Ishikawa (cell line): ENCODE measurements at regions not wholly inside any gene's neighbourhood (a gene's known extent, or its start where the extent isn't known, plus 50 kb on each side); places are given as distances from the start of the nearest gene placed in this dataset.

Source experiments
- CEBPB ChIP-seq: IDR thresholded peaks from 2 replicates; pipeline ENCODE4 v1.6.1; 2012
- CREB1 ChIP-seq: IDR thresholded peaks from 2 replicates; pipeline ENCODE4 v1.6.1; 2012; ENCODE audit warnings: low read depth
- EP300 ChIP-seq: IDR thresholded peaks from 2 replicates; pipeline ENCODE4 v1.6.1; 2012; ENCODE audit warnings: borderline replicate concordance
- RAD21 ChIP-seq: IDR thresholded peaks from 2 replicates; pipeline ENCODE4 v1.6.1; 2012; ENCODE audit warnings: low read depth
- TCF12 ChIP-seq: IDR thresholded peaks from 2 replicates; pipeline ENCODE4 v1.6.1; 2012; ENCODE audit warnings: low read depth
- YY1 ChIP-seq: IDR thresholded peaks from 2 replicates; pipeline ENCODE4 v1.6.1; 2012; ENCODE audit warnings: low read depth
- ZBTB7A ChIP-seq: IDR thresholded peaks from 2 replicates; pipeline ENCODE4 v1.6.1; 2012; ENCODE audit warnings: low read depth
- TF ChIP-seq, protein P1 (sequence below): IDR thresholded peaks from 2 replicates; pipeline ENCODE4 v1.6.1; 2012; ENCODE audit warnings: low read depth, mild to moderate bottlenecking
- TF ChIP-seq, protein P2 (sequence below): IDR thresholded peaks from 2 replicates; pipeline ENCODE4 v1.6.1; 2012

DNA sequence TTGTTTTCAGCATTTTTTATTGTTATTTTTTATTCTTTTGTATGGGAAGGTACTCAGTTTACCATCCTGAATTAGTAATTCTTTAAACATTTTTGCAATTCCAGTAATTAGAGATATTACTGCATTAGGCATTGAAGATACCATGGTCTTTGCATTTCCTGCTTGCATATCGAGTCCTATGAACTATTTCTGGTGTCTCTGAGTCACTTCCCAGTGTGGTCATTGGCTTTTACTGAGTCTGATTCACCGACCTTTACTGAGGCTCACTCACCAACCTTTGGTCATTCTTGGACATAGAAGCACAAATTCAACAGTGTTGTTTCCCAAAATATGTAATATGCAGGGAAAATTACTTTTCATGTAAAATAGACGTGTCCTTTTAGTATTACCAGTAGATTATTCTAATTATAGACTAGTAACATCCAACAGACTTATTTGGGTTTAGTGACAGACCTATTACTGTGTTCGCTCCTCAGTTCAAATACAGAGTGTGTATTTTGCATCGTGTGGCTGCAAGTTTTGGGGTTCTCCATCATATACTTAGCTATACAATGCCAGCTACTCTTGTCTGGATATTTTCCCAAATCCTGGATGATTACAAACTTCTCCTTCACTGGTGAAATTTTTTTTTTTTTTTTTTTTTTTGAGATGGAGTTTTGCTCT lies 180.7 kb upstream of the PRSS1 start:
- TF ChIP-seq EP300 (no peak), RAD21 (no peak), ZBTB7A (no peak), YY1 (no peak), CEBPB (no peak), TCF12 (no peak), CREB1 (no peak)
- TF ChIP-seq, protein P1, sequence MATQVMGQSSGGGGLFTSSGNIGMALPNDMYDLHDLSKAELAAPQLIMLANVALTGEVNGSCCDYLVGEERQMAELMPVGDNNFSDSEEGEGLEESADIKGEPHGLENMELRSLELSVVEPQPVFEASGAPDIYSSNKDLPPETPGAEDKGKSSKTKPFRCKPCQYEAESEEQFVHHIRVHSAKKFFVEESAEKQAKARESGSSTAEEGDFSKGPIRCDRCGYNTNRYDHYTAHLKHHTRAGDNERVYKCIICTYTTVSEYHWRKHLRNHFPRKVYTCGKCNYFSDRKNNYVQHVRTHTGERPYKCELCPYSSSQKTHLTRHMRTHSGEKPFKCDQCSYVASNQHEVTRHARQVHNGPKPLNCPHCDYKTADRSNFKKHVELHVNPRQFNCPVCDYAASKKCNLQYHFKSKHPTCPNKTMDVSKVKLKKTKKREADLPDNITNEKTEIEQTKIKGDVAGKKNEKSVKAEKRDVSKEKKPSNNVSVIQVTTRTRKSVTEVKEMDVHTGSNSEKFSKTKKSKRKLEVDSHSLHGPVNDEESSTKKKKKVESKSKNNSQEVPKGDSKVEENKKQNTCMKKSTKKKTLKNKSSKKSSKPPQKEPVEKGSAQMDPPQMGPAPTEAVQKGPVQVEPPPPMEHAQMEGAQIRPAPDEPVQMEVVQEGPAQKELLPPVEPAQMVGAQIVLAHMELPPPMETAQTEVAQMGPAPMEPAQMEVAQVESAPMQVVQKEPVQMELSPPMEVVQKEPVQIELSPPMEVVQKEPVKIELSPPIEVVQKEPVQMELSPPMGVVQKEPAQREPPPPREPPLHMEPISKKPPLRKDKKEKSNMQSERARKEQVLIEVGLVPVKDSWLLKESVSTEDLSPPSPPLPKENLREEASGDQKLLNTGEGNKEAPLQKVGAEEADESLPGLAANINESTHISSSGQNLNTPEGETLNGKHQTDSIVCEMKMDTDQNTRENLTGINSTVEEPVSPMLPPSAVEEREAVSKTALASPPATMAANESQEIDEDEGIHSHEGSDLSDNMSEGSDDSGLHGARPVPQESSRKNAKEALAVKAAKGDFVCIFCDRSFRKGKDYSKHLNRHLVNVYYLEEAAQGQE = no peak
- TF ChIP-seq, protein P2, sequence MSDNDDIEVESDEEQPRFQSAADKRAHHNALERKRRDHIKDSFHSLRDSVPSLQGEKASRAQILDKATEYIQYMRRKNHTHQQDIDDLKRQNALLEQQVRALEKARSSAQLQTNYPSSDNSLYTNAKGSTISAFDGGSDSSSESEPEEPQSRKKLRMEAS = no peak
